ENCODE measurements at regions not wholly inside any gene's neighbourhood (a gene's known extent, or its start where the extent isn't known, plus 50 kb on each side); places are given as distances from the start of the nearest gene placed in this dataset.

GRCh38 chr20:52244702-52245101 is 53.1 kb upstream of the ZFP64 start:
- CTCF ChIA-PET (ENCODE audit: low intra/inter-chr PET ratio, low total read pairs), result no interaction called here
- no peaks in the 10 kb centered on the region for H3K9me3 ChIP-seq (ENCODE audit: low read length)
- no peak overlapping the region for H3K27ac ChIP-seq (ENCODE audit: extremely low read length, insufficient read depth, low read length)
- no peak for FAIRE-seq
- H3K27me3 ChIP-seq (ENCODE audit: control insufficient read depth in 1 of 2, insufficient read depth in 2 of 2, low read length in 2 of 2), result no peaks in the 10 kb centered on the region; a peak in 1 of 5 replicates
- H3K4me3 ChIP-seq (replicated peaks in 1 of 3; ENCODE audit: insufficient read depth in 1 of 3, low read depth in 2 of 3, low read length in 3 of 3), result no peak overlapping the region
- no peak overlapping the region for H2AFZ ChIP-seq (ENCODE audit: low read length)
- H3K4me1 ChIP-seq (ENCODE audit: insufficient read depth, low read length), result peaks cover 4% of the 10 kb centered on the region; the same call in 1 of the 2 replicates
- in situ Hi-C loops (cut with HindIII; ENCODE audit: extremely low pct_ligation_motif_present, low pct_unique_long_range_greater_than_20kb) (loop anchor here (10.0 kb wide), 1 partner anchor 130 kb away; no protein-coding TSS in a partner anchor), intact Hi-C loops (cut with micrococcal nuclease; ENCODE audit: unreplicated experiment) (loop anchor here (5.0 kb wide), 2 partner anchors 117 to 973 kb away; no protein-coding TSS in a partner anchor)
- 45% methylated on average over 4 of the region's 4 CpGs for WGBS (ENCODE audit: low lambda C conversion rate)
- TF ChIP-seq ZNF7 (CRISPR knock-in tag; IDR thresholded peaks at IDR 0.05) (no peak), NKX3-1 (CRISPR knock-in tag; IDR thresholded peaks at IDR 0.05) (no peak), ZBTB14 (CRISPR knock-in tag; IDR thresholded peaks at IDR 0.05) (no peak), AGO2 (optimal IDR thresholded peaks at IDR 0.05; ENCODE audit: low read depth, low read length) (no peak), SMARCC2 (IDR thresholded peaks at IDR 0.05) (no peak), FOXK1 (CRISPR knock-in tag; IDR thresholded peaks at IDR 0.05; ENCODE audit: borderline replicate concordance, low read depth) (no peak), SOX5 (CRISPR knock-in tag; IDR thresholded peaks at IDR 0.05; ENCODE audit: borderline replicate concordance) (no peak), MZF1 (CRISPR knock-in tag; IDR thresholded peaks at IDR 0.05; ENCODE audit: borderline replicate concordance) (no peak), MXD3 (CRISPR knock-in tag; IDR thresholded peaks at IDR 0.05) (no peak), ZNF557 (CRISPR knock-in tag; IDR thresholded peaks at IDR 0.05) (no peak), ZNF329 (CRISPR knock-in tag; IDR thresholded peaks at IDR 0.05; ENCODE audit: low read depth) (no peak), TGIF2 (CRISPR knock-in tag; IDR thresholded peaks at IDR 0.05) (no peak), KDM2A (CRISPR knock-in tag; IDR thresholded peaks at IDR 0.05; ENCODE audit: borderline replicate concordance, low read depth) (no peak), MIER2 (CRISPR knock-in tag; IDR thresholded peaks at IDR 0.05) (no peak)
- POLR2A ChIA-PET, result no interaction called here
- BruUV-seq (replicated peaks), result no TSS peak
- H3K36me3 ChIP-seq (replicated peaks in 1 of 2; ENCODE audit: control insufficient read depth in 1 of 2, insufficient read depth in 2 of 2, low read length in 2 of 2), result no peaks in the 10 kb centered on the region
- DNase-seq (ENCODE audit: low spot score), result no peak
- H3K79me2 ChIP-seq (ENCODE audit: insufficient read depth, low read length), result no peaks in the 10 kb centered on the region
- H3K4me2 ChIP-seq (ENCODE audit: low read depth, low read length), result no peak overlapping the region
- no peak overlapping the region for H3K9ac ChIP-seq (ENCODE audit: insufficient read depth, low read depth, low read length)
- no peak for ATAC-seq
- H4K20me1 ChIP-seq (ENCODE audit: insufficient read depth, low read length), result no peaks in the 10 kb centered on the region
